GM12872 (cell line): ENCODE measurements at regions not wholly inside any gene's neighbourhood (a gene's known extent, or its start where the extent isn't known, plus 50 kb on each side); places are given as distances from the start of the nearest gene placed in this dataset.

Source experiments
- TF ChIP-seq, protein P1 (sequence below): IDR thresholded peaks from 3 replicates; pipeline ENCODE4 v1.5.1; 2011; ENCODE audit warnings: low read depth, mild to moderate bottlenecking, low read length, moderate library complexity; ENCODE audit not compliant: insufficient read depth

DNA sequence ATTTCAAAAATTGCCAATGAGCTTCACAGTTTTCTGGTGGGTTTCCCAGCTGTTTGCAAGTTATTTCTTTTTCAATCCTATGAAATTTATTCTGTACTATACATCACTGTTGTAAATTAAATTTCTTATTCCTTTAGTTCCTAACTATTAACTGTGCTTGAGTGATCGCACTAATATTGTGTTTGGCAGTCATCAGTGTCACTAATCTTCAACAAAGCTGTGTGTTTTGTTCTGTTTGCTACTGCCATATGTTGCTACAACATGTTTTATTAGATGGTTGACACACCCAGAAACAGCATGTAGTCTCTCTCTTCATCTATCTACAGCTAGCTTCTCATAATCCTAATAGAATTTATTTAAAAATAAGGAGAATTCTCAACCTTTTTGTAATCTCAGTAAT is 453.6 kb upstream of the PRR20A start:
- TF ChIP-seq, protein P1, sequence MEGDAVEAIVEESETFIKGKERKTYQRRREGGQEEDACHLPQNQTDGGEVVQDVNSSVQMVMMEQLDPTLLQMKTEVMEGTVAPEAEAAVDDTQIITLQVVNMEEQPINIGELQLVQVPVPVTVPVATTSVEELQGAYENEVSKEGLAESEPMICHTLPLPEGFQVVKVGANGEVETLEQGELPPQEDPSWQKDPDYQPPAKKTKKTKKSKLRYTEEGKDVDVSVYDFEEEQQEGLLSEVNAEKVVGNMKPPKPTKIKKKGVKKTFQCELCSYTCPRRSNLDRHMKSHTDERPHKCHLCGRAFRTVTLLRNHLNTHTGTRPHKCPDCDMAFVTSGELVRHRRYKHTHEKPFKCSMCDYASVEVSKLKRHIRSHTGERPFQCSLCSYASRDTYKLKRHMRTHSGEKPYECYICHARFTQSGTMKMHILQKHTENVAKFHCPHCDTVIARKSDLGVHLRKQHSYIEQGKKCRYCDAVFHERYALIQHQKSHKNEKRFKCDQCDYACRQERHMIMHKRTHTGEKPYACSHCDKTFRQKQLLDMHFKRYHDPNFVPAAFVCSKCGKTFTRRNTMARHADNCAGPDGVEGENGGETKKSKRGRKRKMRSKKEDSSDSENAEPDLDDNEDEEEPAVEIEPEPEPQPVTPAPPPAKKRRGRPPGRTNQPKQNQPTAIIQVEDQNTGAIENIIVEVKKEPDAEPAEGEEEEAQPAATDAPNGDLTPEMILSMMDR, result no peak

DNA sequence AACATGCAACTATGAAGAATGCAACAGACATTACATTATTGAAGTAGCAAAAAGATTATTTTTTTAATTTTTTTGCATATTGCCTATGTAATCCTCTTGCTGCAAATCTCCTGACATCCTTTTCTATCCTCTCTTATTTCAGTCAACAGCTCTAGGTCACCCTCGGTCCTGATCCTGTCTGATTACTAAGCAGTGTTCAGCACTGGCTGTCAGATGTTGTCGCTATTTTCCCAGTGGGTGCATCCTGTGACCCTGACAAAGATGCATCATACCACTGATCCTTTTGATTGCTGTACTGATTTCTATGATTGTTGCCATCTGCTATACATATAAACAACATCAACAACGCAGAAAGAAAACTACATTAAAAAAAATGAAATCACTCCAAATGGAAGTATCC is 443.7 kb upstream of the PRR20A start:
- TF ChIP-seq, protein P1, result no peak

DNA sequence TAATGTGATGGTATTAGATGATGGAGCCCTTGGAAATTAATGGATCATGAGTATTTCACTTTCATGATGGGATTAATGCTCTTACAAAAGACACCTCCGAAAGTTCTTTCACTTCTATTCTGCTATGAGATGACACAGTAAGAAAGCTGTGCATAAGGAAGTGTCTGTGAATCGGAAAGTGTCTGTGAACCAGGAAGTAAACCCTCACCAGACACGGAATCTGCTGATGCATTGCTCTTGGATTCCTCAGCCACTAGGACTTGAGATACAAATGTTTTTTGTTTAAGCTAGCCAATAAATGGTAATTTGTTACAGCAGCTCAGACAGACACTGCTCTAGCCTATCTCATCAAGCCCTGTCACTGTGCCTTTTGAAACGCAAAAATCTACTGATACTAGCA is 440.4 kb upstream of the PRR20A start:
- TF ChIP-seq, protein P1, result no peak

DNA sequence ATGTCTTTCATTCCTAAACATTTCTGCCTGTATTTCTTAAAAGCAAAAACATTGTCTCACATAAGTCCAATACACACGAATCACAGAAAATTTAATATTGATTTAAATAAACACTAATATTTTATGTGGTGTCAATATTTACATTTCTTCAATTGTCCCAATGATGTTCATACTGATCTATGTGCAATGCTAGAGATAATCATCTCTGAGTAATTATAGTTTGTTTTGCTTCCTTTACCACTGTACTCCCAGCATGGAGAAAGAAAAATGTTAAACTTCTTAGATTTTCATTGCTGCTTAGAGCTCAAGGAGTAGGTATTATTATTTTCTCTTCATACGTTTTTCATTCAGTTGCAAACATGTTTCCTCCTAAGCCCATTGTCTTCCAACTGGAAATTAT is 434.2 kb upstream of the PRR20A start:
- TF ChIP-seq, protein P1, result no peak

DNA sequence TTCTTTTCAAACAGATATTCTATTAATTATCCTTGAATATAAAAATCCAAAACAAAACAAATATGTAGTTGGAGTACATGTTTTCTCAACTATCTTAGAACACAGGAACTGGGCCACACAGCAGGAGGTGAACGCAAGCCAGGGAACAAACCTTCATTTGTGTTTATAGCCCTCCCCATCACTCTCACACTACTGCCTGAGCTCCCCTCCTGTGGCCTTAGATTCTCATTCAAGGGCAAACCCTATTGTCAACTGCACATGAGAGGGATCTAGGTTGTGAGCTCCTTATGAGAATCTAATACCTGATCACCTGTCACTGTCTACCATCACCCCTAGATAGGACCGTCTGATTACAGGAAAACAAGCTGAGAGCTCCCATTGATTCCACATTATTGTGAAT is 427.1 kb upstream of the PRR20A start:
- TF ChIP-seq, protein P1, result no peak

DNA sequence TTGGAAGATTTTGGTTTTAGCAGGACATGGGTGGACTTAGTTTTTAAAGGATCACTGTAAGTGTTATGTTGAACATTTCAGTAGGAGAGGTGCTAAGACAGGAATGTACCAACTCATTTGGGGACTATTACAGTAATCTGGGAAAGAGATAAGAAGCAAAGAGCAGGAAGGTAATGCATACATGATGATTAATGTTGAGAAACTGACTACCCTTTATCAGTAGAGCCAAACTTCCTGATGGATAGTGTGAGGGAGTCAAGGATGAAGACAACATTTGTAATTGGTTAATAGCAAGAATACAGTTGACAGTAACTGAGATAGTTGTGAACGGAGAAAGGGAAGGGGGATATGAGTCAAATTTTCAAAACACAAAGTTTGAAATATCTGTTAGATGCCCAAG is 421.9 kb upstream of the PRR20A start:
- TF ChIP-seq, protein P1, result no peak

DNA sequence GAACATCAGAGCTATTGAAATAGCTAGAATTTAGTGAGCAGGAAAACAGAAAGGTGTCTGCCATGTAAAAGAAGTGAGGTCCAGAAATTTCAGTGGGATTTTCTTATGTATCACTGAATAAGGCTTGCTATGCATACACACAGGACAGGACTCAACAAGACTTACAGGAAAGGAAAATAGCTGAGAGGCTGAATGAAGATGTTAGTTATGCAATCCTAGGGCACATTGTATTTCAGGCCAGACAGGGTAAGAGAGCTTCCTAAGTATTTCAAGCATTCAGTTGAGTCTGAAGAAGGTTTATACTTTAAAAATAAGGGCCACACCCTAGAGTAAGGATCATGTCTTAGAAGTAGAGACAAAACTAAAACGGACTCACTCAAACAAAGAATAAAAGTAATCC is 419.9 kb upstream of the PRR20A start:
- TF ChIP-seq, protein P1, result no peak

DNA sequence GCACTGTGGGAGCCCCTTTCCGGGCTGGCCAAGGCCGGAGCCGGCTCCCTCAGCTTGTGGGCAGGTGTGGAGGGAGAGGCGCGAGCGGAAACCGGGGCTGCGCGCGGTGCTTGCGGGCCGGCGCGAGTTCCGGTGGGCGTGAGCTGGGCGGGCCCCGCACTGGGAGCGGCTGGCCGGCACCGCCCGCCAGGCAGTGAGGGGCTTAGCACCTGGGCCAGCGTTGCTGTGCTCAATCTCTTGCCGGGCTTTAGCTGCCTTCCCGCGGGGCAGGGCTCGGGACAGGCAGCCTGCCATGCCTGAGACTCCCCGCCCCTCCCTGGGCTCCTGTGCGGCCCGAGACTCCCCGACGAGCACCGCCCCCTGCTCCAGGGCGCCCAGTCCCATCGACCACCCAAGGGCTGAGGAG is 405.2 kb upstream of the PRR20A start:
- TF ChIP-seq, protein P1, result no peak
